CD4-positive, CD25-positive, alpha-beta regulatory T cell (primary cell): ENCODE measurements at regions not wholly inside any gene's neighbourhood (a gene's known extent, or its start where the extent isn't known, plus 50 kb on each side); places are given as distances from the start of the nearest gene placed in this dataset.

Experiments
- ATAC-seq, 2 donors: fragments of 150-1000 bp; cut with Tn5 transposase; one replicate each; pipeline ENCODE4 v1.10.0; 2021; ENCODE audit warnings: low read depth in 2 of 2, moderate number of reproducible peaks in 2 of 2, moderate library complexity in 1 of 2
- DNase-seq, 3 donors: peaks; one replicate each; pipeline versions ENCODE4 v3.0.0 to v3.0.0-alpha.2; 2012 to 2022; ENCODE audit warnings: mixed read lengths in 1 of 3
- H3K27ac ChIP-seq: one replicate; pipeline ENCODE4 v1.7.0; 2013; ENCODE audit warnings: mild to moderate bottlenecking, low read length; ENCODE audit not compliant: insufficient read depth, poor library complexity, severe bottlenecking
- H3K27me3 ChIP-seq: one replicate; pipeline ENCODE4 v1.7.0; 2013; ENCODE audit warnings: low read length; ENCODE audit not compliant: control insufficient read depth, insufficient read depth
- H3K36me3 ChIP-seq: one replicate; pipeline ENCODE4 v1.7.0; 2013; ENCODE audit warnings: mild to moderate bottlenecking, low read length, moderate library complexity; ENCODE audit not compliant: control insufficient read depth, insufficient read depth
- H3K4me1 ChIP-seq: 2 replicates; pipeline ENCODE4 v1.7.0; 2013; ENCODE audit warnings: mild to moderate bottlenecking, low read length; ENCODE audit not compliant: insufficient read depth, control insufficient read depth, poor library complexity, severe bottlenecking
- H3K4me3 ChIP-seq: one replicate; pipeline ENCODE4 v1.7.0; 2013; ENCODE audit warnings: low read depth, mild to moderate bottlenecking, low read length, moderate library complexity
- H3K9me3 ChIP-seq, 2 experiments: 1 replicate in 1 of 2; 2 replicates in 1 of 2; pipeline ENCODE4 v1.7.0; 2013; ENCODE audit warnings: low read length in 2 of 2, mild to moderate bottlenecking in 1 of 2, moderate library complexity in 1 of 2; ENCODE audit not compliant: control insufficient read depth in 2 of 2
- H3K27ac Mint-ChIP-seq, 3 donors: one replicate each; pipeline ENCODE4 v1.8.0; 2020 to 2022; ENCODE audit warnings: mild to moderate bottlenecking in 3 of 3, mixed read lengths in 3 of 3, moderate library complexity in 2 of 3
- H3K27me3 Mint-ChIP-seq: one replicate; pipeline ENCODE4 v1.8.0; 2022; ENCODE audit warnings: mild to moderate bottlenecking, mixed read lengths
- H3K36me3 Mint-ChIP-seq: one replicate; pipeline ENCODE4 v1.8.0; 2020; ENCODE audit warnings: mixed read lengths
- H3K4me1 Mint-ChIP-seq, 4 donors: one replicate each; pipeline ENCODE4 v1.8.0; 2020 to 2022; ENCODE audit warnings: mixed read lengths in 4 of 4, mild to moderate bottlenecking in 1 of 4
- H3K4me3 Mint-ChIP-seq, 4 donors: one replicate each; pipeline ENCODE4 v1.8.0; 2020 to 2022; ENCODE audit warnings: mild to moderate bottlenecking in 4 of 4, mixed read lengths in 4 of 4, moderate library complexity in 3 of 4
- H3K9me3 Mint-ChIP-seq, 7 donors: one replicate each; pipeline ENCODE4 v1.8.0; 2020 to 2022; ENCODE audit warnings: mixed read lengths in 7 of 7, mild to moderate bottlenecking in 3 of 7, moderate library complexity in 2 of 7

DNA sequence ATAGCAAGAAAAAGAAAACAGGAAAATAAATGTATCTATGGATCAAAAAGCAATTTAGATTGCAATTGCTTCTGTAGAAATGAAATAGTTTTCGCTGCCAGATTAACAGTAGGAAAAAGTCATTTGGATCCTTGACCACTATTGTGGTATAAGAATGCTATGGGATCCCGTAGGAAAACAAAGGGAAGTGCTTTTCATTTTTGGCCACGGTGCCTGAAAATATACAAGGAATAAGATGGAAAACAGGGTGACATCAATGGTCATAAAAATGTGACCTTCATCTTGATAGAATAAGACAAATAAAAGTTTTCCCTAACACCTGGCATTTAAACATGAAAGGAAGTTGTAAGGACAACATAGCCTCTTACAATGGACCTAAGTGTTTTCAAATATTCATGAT, 622.8 kb downstream of the DACH1 start:
- Histone ChIP-seq H3K4me3 (no peak overlapping the region), H3K4me1 (no peaks in the 10 kb centered on the region), H3K36me3 (no peaks in the 10 kb centered on the region), H3K27ac (no peak overlapping the region), H3K27me3 (no peaks in the 10 kb centered on the region), H3K9me3 (no peaks in the 10 kb centered on the region)
- no peak for DNase-seq
- Mint-ChIP-seq H3K27ac (no peak overlapping the region), H3K4me1 (no peaks in the 10 kb centered on the region), H3K27me3 (no peaks in the 10 kb centered on the region), H3K9me3 (peaks cover 0 to 9% (median 0%) of the 10 kb centered on the region in 7 donors), H3K36me3 (no peaks in the 10 kb centered on the region), H3K4me3 (no peak overlapping the region)
- ATAC-seq: no peak

DNA sequence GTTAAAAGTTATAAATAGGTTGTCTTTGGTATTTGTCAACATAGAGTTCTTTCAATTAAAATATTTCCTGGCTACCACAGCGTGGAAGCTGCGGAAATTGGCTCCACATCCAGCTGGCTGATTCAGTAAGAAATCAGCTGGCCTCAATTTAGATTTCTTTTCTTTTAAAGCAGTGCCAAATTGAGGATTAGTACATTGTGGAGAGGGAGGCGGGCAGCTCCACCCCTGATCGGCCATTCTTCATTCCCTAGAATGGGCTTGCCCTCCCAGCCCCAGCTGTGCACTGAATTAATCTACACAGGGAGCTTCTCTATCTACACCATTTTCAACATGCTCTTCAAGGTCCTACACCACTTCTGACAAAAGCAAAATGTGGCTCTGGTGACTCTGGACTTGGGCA, 624.8 kb downstream of the DACH1 start:
- Mint-ChIP-seq H3K27ac (no peak overlapping the region), H3K4me1 (no peaks in the 10 kb centered on the region), H3K36me3 (no peaks in the 10 kb centered on the region), H3K4me3 (peak overlapping the region in 1 of 4 donors; percentile 73), H3K27me3 (no peaks in the 10 kb centered on the region), H3K9me3 (peaks cover 0 to 3% (median 0%) of the 10 kb centered on the region in 7 donors)
- DNase-seq: no peak
- Histone ChIP-seq H3K4me1 (no peaks in the 10 kb centered on the region), H3K9me3 (no peaks in the 10 kb centered on the region), H3K27me3 (no peaks in the 10 kb centered on the region), H3K27ac (no peak overlapping the region), H3K4me3 (no peak overlapping the region), H3K36me3 (no peaks in the 10 kb centered on the region)
- ATAC-seq: no peak

DNA sequence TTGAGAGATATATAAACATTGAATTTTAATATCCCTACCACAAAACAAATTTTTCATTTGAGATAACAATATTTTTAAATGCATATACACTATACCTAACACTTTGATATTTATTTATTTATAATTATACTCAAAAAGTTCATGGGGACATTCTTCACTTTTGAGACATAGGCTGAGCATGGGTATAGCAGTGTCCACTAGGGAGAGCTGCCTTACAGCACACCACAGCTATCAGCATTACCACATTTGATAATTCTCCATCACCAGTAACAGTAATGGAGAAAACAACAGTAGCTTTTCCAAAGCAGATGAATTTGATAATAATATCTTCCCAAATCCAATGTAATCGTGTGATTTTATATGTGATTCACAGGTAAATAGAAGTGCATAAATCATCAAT, 626.1 kb downstream of the DACH1 start:
- H3K27ac Mint-ChIP-seq: no peak overlapping the region
- H3K27ac ChIP-seq: no peak overlapping the region
- no peaks in the 10 kb centered on the region for H3K27me3 Mint-ChIP-seq
- H3K27me3 ChIP-seq: no peaks in the 10 kb centered on the region
- no peaks in the 10 kb centered on the region for H3K4me1 ChIP-seq
- H3K4me3 ChIP-seq: no peak overlapping the region
- H3K36me3 ChIP-seq: no peaks in the 10 kb centered on the region
- no peaks in the 10 kb centered on the region for H3K9me3 ChIP-seq
- no peak overlapping the region for H3K4me3 Mint-ChIP-seq
- no peaks in the 10 kb centered on the region for H3K4me1 Mint-ChIP-seq
- no peak for DNase-seq
- no peak for ATAC-seq
- peaks cover 0 to 3% (median 0%) of the 10 kb centered on the region in 7 donors for H3K9me3 Mint-ChIP-seq
- no peaks in the 10 kb centered on the region for H3K36me3 Mint-ChIP-seq

DNA sequence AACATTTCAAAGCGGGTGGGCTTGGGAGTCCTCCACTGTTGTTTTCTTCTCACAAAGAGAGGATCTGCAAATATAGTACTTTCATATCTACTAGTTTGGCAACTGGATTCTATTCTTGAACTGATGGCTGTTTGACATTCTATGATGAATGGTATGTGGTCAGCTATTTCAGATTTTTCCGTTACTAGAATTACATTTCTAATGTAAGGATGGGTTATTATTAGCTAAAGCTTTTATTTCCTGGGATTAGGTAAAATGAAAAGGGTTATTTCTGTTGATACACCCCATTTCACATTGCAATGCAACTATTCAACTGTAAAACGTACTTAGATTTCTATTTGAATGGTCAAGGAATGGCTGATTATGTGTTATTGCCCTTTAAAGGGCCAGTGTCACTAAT, 629.7 kb downstream of the DACH1 start:
- no peaks in the 10 kb centered on the region for H3K36me3 Mint-ChIP-seq
- Histone ChIP-seq H3K4me1 (no peaks in the 10 kb centered on the region), H3K36me3 (no peaks in the 10 kb centered on the region), H3K27ac (no peak overlapping the region), H3K27me3 (no peaks in the 10 kb centered on the region), H3K4me3 (no peak overlapping the region), H3K9me3 (no peaks in the 10 kb centered on the region)
- H3K4me3 Mint-ChIP-seq: no peak overlapping the region
- ATAC-seq (no peak), DNase-seq (no peak)
- H3K27me3 Mint-ChIP-seq: no peaks in the 10 kb centered on the region
- no peak overlapping the region for H3K27ac Mint-ChIP-seq
- no peaks in the 10 kb centered on the region for H3K4me1 Mint-ChIP-seq
- H3K9me3 Mint-ChIP-seq: peaks cover 0 to 5% (median 1%) of the 10 kb centered on the region in 7 donors

DNA sequence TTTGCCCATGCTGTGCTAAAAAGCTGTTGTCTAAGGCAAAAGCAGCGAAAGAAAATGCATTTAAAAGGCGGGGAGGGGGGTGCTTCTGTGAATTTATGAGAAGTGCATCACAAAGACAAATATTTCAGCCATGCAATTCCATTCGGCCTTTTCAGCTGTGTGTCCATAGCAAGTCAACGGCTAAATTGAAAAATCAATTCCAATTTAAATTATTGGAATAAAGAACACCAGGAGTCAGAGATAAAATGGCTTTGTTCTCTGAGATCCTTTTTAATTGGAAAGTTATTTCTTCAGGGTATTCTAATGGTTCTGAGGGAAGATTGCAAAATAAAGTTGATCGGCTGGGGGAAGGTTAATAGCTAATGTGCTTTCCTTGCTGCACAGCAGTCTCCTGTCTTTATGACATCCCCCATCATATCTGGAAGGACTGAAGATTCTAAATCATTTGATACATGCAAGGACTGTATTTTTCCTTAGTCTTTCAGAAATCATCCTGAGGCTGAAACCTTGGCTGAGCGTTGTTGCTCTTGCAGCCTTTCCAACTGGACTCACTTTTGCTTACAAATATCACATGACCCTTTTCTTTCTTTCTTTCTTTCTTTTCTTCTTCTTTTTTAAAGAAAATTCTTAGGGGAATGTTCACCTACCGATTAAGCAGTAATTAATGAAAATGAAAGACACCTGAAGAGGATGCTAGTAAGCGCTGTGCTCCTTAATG, 647.1 kb downstream of the DACH1 start:
- Mint-ChIP-seq H3K4me1 (no peaks in the 10 kb centered on the region), H3K27ac (no peak overlapping the region), H3K27me3 (no peaks in the 10 kb centered on the region), H3K4me3 (no peak overlapping the region), H3K36me3 (no peaks in the 10 kb centered on the region), H3K9me3 (peaks cover 0 to 7% (median 2%) of the 10 kb centered on the region in 7 donors)
- Histone ChIP-seq H3K36me3 (no peaks in the 10 kb centered on the region), H3K27me3 (no peaks in the 10 kb centered on the region), H3K4me1 (no peaks in the 10 kb centered on the region), H3K9me3 (no peaks in the 10 kb centered on the region), H3K27ac (no peak overlapping the region), H3K4me3 (no peak overlapping the region)
- DNase-seq: no peak
- ATAC-seq: no peak

DNA sequence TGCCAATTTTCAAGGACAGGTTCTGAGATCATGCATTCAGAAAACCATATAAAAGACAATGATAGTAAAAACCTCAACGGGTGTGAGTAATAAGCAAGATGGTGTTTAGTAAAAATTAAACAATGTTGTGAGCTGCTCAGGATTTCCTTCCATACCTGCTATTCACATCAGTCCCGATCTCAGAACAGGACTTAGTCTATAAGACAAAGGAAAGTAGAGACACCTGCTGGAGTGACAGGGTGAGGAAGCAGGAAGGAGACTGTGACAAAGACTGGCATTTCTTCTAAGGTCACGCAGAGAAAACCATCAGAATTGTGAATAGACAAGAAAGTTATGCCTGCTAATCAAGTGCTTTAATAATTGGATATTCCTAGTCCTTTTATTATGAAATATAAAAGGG, 648.0 kb downstream of the DACH1 start:
- Histone ChIP-seq H3K4me1 (no peaks in the 10 kb centered on the region), H3K27me3 (no peaks in the 10 kb centered on the region), H3K27ac (no peak overlapping the region), H3K4me3 (no peak overlapping the region), H3K9me3 (no peaks in the 10 kb centered on the region), H3K36me3 (no peaks in the 10 kb centered on the region)
- Mint-ChIP-seq H3K9me3 (peaks cover 0 to 8% (median 2%) of the 10 kb centered on the region in 7 donors), H3K4me1 (no peaks in the 10 kb centered on the region), H3K36me3 (no peaks in the 10 kb centered on the region), H3K27ac (no peak overlapping the region), H3K27me3 (no peaks in the 10 kb centered on the region), H3K4me3 (no peak overlapping the region)
- DNase-seq: no peak
- ATAC-seq: no peak

DNA sequence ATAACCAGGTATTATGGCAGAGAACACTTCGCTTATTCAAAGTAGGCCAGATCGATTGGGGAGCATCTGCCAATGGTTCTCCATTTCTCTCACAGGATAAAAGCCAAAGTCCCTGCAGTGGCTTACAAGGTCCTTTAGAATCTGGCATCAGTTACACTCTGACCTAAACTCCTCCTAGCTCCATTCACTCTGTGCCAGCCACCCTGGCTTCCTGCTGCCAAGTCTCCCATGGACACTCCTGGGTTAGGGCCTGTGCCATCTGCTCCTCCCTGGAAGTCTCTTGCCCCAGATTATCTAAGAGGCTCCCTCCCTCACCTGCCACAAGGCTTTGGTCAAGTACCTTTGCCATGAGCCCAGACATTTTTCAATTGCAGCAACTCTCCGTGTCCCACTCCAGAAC, 649.2 kb downstream of the DACH1 start:
- Mint-ChIP-seq H3K4me3 (no peak overlapping the region), H3K4me1 (no peaks in the 10 kb centered on the region), H3K9me3 (peaks cover 0 to 6% (median 2%) of the 10 kb centered on the region in 7 donors), H3K36me3 (no peaks in the 10 kb centered on the region), H3K27me3 (no peaks in the 10 kb centered on the region), H3K27ac (no peak overlapping the region)
- Histone ChIP-seq H3K4me1 (no peaks in the 10 kb centered on the region), H3K4me3 (no peak overlapping the region), H3K36me3 (no peaks in the 10 kb centered on the region), H3K27ac (no peak overlapping the region), H3K9me3 (no peaks in the 10 kb centered on the region), H3K27me3 (no peaks in the 10 kb centered on the region)
- ATAC-seq: no peak
- no peak for DNase-seq

DNA sequence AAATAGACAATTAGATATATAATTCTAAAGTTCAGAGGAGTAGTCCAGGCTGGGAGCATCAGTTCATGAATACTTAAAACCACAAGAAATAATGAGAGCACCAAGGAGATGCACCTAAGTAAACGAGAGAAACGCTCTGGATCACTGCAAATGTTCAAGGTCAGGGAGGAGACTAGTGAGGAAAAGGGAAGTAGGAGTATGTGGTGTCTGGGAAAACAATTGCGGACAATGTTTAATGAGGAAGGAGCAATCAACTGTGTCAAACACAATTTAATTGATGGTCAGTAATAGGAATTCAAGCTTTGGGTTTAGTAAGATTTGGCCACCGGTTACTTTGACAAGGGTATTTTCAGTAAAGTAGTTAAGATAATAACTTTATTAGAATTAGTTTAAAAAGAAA, 652.2 kb downstream of the DACH1 start:
- Histone ChIP-seq H3K36me3 (no peaks in the 10 kb centered on the region), H3K27me3 (no peaks in the 10 kb centered on the region), H3K9me3 (no peaks in the 10 kb centered on the region), H3K4me3 (no peak overlapping the region), H3K4me1 (no peaks in the 10 kb centered on the region), H3K27ac (no peak overlapping the region)
- no peaks in the 10 kb centered on the region for H3K36me3 Mint-ChIP-seq
- DNase-seq (no peak), ATAC-seq (no peak)
- H3K4me1 Mint-ChIP-seq: no peaks in the 10 kb centered on the region
- no peak overlapping the region for H3K27ac Mint-ChIP-seq
- no peak overlapping the region for H3K4me3 Mint-ChIP-seq
- H3K9me3 Mint-ChIP-seq: peaks cover 0 to 10% (median 4%) of the 10 kb centered on the region in 7 donors
- H3K27me3 Mint-ChIP-seq: no peaks in the 10 kb centered on the region
